Erythroblast (primary cell): ENCODE measurements at regions not wholly inside any gene's neighbourhood (a gene's known extent, or its start where the extent isn't known, plus 50 kb on each side); places are given as distances from the start of the nearest gene placed in this dataset.

Experiments used
- GATA1 ChIP-seq: IDR thresholded peaks from 2 replicates; pipeline ENCODE4 v1.6.1; 2011; ENCODE audit warnings: low read depth, mild to moderate bottlenecking, control low read depth, low read length, moderate library complexity
- POLR2A ChIP-seq: IDR thresholded peaks from 2 replicates; pipeline ENCODE4 v1.6.1; 2011; ENCODE audit warnings: mild to moderate bottlenecking, low read length

GRCh38 chrX:96387801-96388200 is 296.8 kb upstream of the DIAPH2 start:
- no peak for TF ChIP-seq POLR2A
- no peak for TF ChIP-seq GATA1
